ENCODE measurements at regions not wholly inside any gene's neighbourhood (a gene's known extent, or its start where the extent isn't known, plus 50 kb on each side); places are given as distances from the start of the nearest gene placed in this dataset.

- TF ChIP-seq CTCF (conservative IDR thresholded peaks at IDR 0.05; ENCODE audit: low read length) (no peak), EZH2phosphoT487 (IDR thresholded peaks at IDR 0.05; ENCODE audit: borderline replicate concordance, low read depth, low read length) (no peak)
These were observed 113.6 kb upstream of the EMCN start for GRCh38 chr4:100631281-100631968.

Measured in OCI-LY7 (cell line).